ENCODE measurements at regions not wholly inside any gene's neighbourhood (a gene's known extent, or its start where the extent isn't known, plus 50 kb on each side); places are given as distances from the start of the nearest gene placed in this dataset.

GRCh38 chr6:131424016-131424415 is 149.0 kb upstream of the ARG1 start:
- TF ChIP-seq TAF1 (IDR thresholded peaks at IDR 0.05; ENCODE audit: borderline replicate concordance, insufficient read depth, low read length) (no peak), POLR2AphosphoS5 (IDR thresholded peaks at IDR 0.05; ENCODE audit: low read depth, low read length) (no peak), REST (IDR thresholded peaks at IDR 0.05; ENCODE audit: insufficient read depth in 1 of 2, low read depth in 2 of 2, low read length in 2 of 2) (no peak), SIN3A (IDR thresholded peaks at IDR 0.05; ENCODE audit: borderline replicate concordance, insufficient read depth, low read length) (no peak), FOXP2 (optimal IDR thresholded peaks at IDR 0.05; ENCODE audit: borderline replicate concordance, extremely low read depth, extremely low read length, insufficient read depth) (no peak)

- TF ChIP-seq SIN3A (IDR thresholded peaks at IDR 0.05; ENCODE audit: borderline replicate concordance, insufficient read depth, low read length) (no peak), REST (IDR thresholded peaks at IDR 0.05; ENCODE audit: insufficient read depth in 1 of 2, low read depth in 2 of 2, low read length in 2 of 2) (no peak), POLR2AphosphoS5 (IDR thresholded peaks at IDR 0.05; ENCODE audit: low read depth, low read length) (no peak), FOXP2 (optimal IDR thresholded peaks at IDR 0.05; ENCODE audit: borderline replicate concordance, extremely low read depth, extremely low read length, insufficient read depth) (no peak), TAF1 (IDR thresholded peaks at IDR 0.05; ENCODE audit: borderline replicate concordance, insufficient read depth, low read length) (no peak)
Observed at GRCh38 chr6:131424475-131424874, 148.6 kb upstream of the ARG1 start.

- TF ChIP-seq REST (IDR thresholded peaks at IDR 0.05; ENCODE audit: insufficient read depth in 1 of 2, low read depth in 2 of 2, low read length in 2 of 2), result no peak
- no peak for TF ChIP-seq POLR2AphosphoS5 (IDR thresholded peaks at IDR 0.05; ENCODE audit: low read depth, low read length)
- TF ChIP-seq FOXP2 (optimal IDR thresholded peaks at IDR 0.05; ENCODE audit: borderline replicate concordance, extremely low read depth, extremely low read length, insufficient read depth), result no peak
- no peak for TF ChIP-seq TAF1 (IDR thresholded peaks at IDR 0.05; ENCODE audit: borderline replicate concordance, insufficient read depth, low read length)
- TF ChIP-seq SIN3A (IDR thresholded peaks at IDR 0.05; ENCODE audit: borderline replicate concordance, insufficient read depth, low read length), result no peak
Observed at GRCh38 chr6:131427434-131428058, 145.5 kb upstream of the ARG1 start.

GRCh38 chr6:131430531-131430930 is 142.5 kb upstream of the ARG1 start:
- TF ChIP-seq POLR2AphosphoS5 (IDR thresholded peaks at IDR 0.05; ENCODE audit: low read depth, low read length) (no peak), TAF1 (IDR thresholded peaks at IDR 0.05; ENCODE audit: borderline replicate concordance, insufficient read depth, low read length) (no peak), SIN3A (IDR thresholded peaks at IDR 0.05; ENCODE audit: borderline replicate concordance, insufficient read depth, low read length) (no peak), REST (IDR thresholded peaks at IDR 0.05; ENCODE audit: insufficient read depth in 1 of 2, low read depth in 2 of 2, low read length in 2 of 2) (no peak), FOXP2 (optimal IDR thresholded peaks at IDR 0.05; ENCODE audit: borderline replicate concordance, extremely low read depth, extremely low read length, insufficient read depth) (no peak)

All from PFSK-1 (cell line).